Muscle of leg (tissue), 3 donors: ENCODE measurements at regions not wholly inside any gene's neighbourhood (a gene's known extent, or its start where the extent isn't known, plus 50 kb on each side); places are given as distances from the start of the nearest gene placed in this dataset.

ENCODE experiments used
- DNase-seq: peaks from one replicate; pipeline ENCODE4 v3.0.0; 2013
- H3K27ac ChIP-seq: one replicate; pipeline ENCODE4 v1.5.1; 2013; ENCODE audit warnings: mild to moderate bottlenecking, low read length, control low read depth
- H3K27me3 ChIP-seq: one replicate; pipeline ENCODE4 v1.6.1; 2013; ENCODE audit warnings: low read length; ENCODE audit not compliant: control insufficient read depth, insufficient read depth
- H3K36me3 ChIP-seq: one replicate; pipeline ENCODE4 v1.6.1; 2013; ENCODE audit warnings: low read length; ENCODE audit not compliant: control insufficient read depth, insufficient read depth
- H3K4me1 ChIP-seq: one replicate; pipeline ENCODE4 v1.6.1; 2013; ENCODE audit warnings: low read length; ENCODE audit not compliant: control insufficient read depth, insufficient read depth
- H3K4me3 ChIP-seq: one replicate; pipeline ENCODE4 v1.5.1; 2013; ENCODE audit warnings: low read length, control low read depth
- H3K9me3 ChIP-seq: replicated peaks from 2 replicates; pipeline ENCODE4 v1.6.1; 2013; ENCODE audit warnings: low read depth, low read length; ENCODE audit not compliant: control insufficient read depth
- WGBS: methylation state at CpG from one replicate; pipeline ENCODE4 v1.1.5; 2013; ENCODE audit warnings: missing lambda C conversion rate; ENCODE audit not compliant: insufficient coverage; 5-methylcytosine and 5-hydroxymethylcytosine counted together

DNA sequence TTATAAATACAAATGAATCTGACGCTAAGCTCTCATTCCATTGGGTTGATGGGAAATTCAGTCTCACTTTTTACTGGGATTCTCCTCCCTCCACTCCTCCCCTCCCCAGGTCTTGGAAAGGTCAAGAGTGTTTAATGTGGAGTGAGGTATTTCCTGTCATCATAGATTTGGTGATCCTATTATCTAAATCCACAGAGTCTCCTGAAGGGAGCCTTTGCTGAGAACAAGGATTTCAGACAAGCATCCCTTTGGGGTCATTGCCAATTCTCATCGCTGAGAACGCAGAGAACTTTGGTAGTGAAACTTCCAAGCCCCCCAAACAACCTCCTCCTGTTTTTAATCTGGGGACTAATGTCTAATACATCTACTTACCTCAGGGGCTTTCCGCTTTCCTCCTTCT is 297.9 kb downstream of the OTOL1 start:
- peak; percentile 86 for DNase-seq
- no peaks in the 10 kb centered on the region for H3K4me1 ChIP-seq
- H3K27me3 ChIP-seq: no peaks in the 10 kb centered on the region
- no peaks in the 10 kb centered on the region for H3K9me3 ChIP-seq
- WGBS: 15% methylated on average over 2 of the region's 4 CpGs
- no peak overlapping the region for H3K4me3 ChIP-seq
- peak overlapping the region; percentile 47 for H3K27ac ChIP-seq
- H3K36me3 ChIP-seq: no peaks in the 10 kb centered on the region

DNA sequence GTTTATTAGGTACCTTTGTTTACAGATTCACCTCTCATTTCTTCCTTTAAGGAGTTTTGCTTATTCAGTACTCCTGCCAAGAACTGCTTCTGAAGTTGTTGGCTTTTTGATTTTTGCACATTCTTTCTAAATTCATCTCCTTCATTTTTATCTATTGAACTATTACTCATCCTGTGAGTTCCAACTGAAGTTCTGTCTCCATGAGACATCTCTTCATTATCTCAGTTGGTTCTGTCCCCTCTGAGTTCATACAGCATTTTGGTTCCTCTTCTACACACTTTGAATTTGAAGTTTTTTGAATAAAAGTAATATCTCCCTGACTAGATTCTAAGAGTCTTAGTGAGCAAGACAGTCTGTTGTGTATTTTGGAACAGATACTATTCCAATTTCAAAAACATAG is 299.7 kb downstream of the OTOL1 start:
- H3K27ac ChIP-seq: no peak overlapping the region
- H3K9me3 ChIP-seq: peaks cover 3% of the 10 kb centered on the region
- H3K4me3 ChIP-seq: no peak overlapping the region
- H3K27me3 ChIP-seq: no peaks in the 10 kb centered on the region
- H3K36me3 ChIP-seq: no peaks in the 10 kb centered on the region
- no peaks in the 10 kb centered on the region for H3K4me1 ChIP-seq
- DNase-seq: no peak

DNA sequence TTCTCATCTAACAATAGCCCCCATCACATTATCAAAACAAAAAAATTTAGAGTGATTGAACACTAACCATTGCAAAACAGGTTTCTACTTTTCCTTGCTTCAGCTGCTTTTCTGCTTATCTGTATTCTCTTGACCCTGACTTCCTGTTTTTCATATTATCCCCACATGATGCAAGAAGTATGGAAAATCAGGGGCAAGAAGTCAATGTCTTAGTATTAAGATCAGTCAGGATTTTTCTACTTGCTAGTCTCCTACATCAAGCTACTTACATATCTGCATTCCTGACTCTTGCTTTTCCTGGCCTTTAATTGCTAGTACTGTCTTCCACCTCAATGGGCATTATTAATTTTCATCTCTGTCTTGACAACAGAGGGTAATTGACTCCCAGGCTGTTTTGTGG is 300.2 kb downstream of the OTOL1 start:
- DNase-seq: peak; percentile 22
- Histone ChIP-seq H3K27me3 (no peaks in the 10 kb centered on the region), H3K36me3 (no peaks in the 10 kb centered on the region), H3K9me3 (peaks cover 3% of the 10 kb centered on the region), H3K27ac (no peak overlapping the region), H3K4me1 (no peaks in the 10 kb centered on the region), H3K4me3 (no peak overlapping the region)

DNA sequence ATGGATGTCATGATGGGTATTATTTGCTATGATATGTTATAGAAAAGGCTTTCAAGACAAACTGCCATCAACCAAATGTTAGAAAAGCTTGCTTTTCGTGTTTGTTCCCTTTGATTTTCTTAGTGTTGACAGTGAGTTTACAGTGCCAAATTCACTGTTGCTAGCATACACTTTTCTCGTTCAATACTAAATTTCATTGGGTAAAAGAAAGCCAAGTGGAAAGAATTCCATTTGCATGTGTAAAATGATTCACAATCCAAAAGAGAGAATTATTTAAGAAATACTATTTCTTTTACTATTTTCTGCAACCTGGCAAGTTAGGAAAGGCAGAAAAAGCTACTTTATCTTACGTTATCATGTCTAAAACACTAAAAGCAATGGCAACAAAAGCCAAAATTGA is 301.4 kb downstream of the OTOL1 start:
- Histone ChIP-seq H3K9me3 (peaks cover 3% of the 10 kb centered on the region), H3K4me1 (no peaks in the 10 kb centered on the region), H3K27me3 (no peaks in the 10 kb centered on the region), H3K36me3 (no peaks in the 10 kb centered on the region), H3K27ac (no peak overlapping the region), H3K4me3 (no peak overlapping the region)
- peak; percentile 75 for DNase-seq
- no CpG with 5 or more reads among the region's 3 CpGs for WGBS

DNA sequence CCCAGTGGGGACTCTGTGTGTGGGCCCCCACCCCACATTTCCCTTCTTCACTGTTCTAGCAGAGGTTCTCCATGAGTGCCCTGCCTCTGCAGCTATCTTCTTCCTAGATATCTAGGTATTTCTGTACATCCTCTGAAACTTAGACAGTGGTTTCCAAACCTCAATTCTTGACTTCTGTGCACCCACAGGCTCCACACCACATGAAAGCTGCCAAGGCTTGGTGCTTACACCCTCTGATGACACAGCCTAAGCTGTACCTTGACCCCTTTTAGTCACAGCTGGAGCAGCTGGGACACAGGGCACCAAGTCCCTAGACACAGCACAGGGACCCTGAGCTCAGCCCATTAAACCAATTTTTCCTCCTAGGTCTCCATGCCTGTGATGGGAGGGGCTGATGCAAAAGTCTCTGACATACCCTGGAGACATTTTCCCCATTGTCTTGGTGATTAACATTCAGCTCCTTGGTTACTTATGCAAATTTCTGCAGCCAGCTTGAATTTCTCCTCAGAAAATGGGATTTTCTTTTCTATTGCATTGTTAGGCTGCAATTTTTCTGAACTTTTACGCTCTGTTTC is 304.5 kb downstream of the OTOL1 start:
- H3K4me1 ChIP-seq: no peaks in the 10 kb centered on the region
- no peak for DNase-seq
- WGBS: 50% methylated on average over 1 of the region's 1 CpG
- H3K9me3 ChIP-seq: peaks cover 3% of the 10 kb centered on the region
- H3K4me3 ChIP-seq: no peak overlapping the region
- no peaks in the 10 kb centered on the region for H3K36me3 ChIP-seq
- no peak overlapping the region for H3K27ac ChIP-seq
- no peaks in the 10 kb centered on the region for H3K27me3 ChIP-seq

DNA sequence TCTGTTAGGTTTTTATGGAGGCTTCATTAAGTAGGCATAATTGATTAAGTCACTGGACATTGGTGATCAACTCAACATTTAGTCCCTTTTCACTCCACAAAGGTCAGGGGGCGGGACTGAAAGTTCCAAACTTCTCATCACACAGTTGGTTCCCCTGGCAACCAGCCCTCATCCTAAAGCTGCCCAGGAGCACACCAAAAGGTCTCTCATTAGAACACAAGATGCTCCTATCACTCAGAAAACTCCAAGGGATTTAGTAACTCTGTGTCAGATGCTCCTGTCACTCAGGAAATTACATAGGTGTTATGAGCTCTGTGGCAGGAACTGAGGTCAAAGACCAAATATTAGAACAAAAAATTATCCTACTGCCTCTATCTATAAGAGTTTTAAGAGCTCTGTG is 321.5 kb downstream of the OTOL1 start:
- no peaks in the 10 kb centered on the region for H3K27me3 ChIP-seq
- H3K36me3 ChIP-seq: no peaks in the 10 kb centered on the region
- no peaks in the 10 kb centered on the region for H3K9me3 ChIP-seq
- no peak overlapping the region for H3K4me3 ChIP-seq
- H3K4me1 ChIP-seq: peaks cover 3% of the 10 kb centered on the region
- 86% methylated on average over 1 of the region's 1 CpG for WGBS
- DNase-seq: no peak
- H3K27ac ChIP-seq: no peak overlapping the region

DNA sequence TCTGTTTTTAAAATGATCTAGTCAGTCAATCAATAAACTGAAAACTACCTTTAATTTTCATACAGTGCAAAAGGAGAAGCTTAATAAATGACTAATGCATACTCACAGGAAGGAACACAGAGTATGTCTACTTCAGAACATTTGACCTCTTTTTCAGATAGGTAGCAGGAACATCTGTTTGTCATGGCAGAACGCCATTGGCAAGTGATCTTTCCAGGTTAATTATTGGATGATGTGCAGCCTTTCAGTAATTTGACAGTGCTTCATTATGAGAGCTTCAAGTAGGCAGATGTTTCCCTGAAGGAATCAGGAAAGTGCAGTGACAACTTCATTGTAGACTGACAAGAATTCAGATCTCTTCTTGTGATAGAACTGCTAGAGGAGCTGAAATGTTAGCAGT is 325.0 kb downstream of the OTOL1 start:
- peak; percentile 5 for DNase-seq
- no peak overlapping the region for H3K27ac ChIP-seq
- WGBS: 20% methylated on average over 1 of the region's 1 CpG
- H3K36me3 ChIP-seq: no peaks in the 10 kb centered on the region
- no peaks in the 10 kb centered on the region for H3K9me3 ChIP-seq
- H3K4me1 ChIP-seq: peaks cover 3% of the 10 kb centered on the region
- no peaks in the 10 kb centered on the region for H3K27me3 ChIP-seq
- no peak overlapping the region for H3K4me3 ChIP-seq

DNA sequence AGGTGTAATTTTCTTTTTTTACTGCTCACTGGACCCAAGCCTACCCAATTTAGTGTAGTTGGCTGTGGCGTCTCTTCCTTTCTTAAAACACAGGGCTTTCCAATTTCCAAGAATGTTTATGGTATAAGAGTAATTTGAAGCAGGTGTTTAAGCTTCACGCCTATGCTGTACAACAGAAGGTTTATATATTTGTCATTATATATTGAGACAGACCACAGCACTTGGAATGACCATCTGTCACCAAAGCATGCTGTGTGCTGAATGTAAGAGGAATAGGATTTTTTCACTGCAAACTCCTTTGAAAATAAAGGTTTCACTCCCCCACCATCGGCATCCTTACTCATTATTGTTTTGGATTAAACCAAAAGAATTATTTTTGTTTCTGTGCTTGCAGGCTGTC is 325.7 kb downstream of the OTOL1 start:
- peaks cover 3% of the 10 kb centered on the region for H3K4me1 ChIP-seq
- no peaks in the 10 kb centered on the region for H3K36me3 ChIP-seq
- H3K4me3 ChIP-seq: no peak overlapping the region
- no peaks in the 10 kb centered on the region for H3K9me3 ChIP-seq
- peak; percentile 43 for DNase-seq
- no CpG with 5 or more reads among the region's 3 CpGs for WGBS
- no peaks in the 10 kb centered on the region for H3K27me3 ChIP-seq
- peak overlapping the region; percentile 23 for H3K27ac ChIP-seq

DNA sequence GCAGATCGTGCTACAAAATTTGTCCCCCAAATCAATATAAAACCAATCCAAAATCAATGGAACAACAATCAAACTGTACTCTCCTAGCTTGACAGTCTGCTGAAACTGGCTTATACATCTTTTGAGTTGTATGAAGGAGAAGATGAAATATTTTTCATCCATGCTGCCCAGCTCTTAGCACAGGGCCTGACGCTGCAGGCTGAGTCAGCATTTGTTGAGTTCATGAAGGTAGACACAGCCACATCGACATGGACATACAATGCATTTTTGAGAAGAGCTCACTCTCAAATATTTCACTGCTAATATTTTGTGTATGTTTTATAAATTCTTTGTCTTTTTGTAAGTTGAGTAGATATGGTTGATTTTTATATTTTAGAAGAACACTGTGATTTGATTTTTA is 327.3 kb downstream of the OTOL1 start:
- Histone ChIP-seq H3K4me3 (no peak overlapping the region), H3K27me3 (no peaks in the 10 kb centered on the region), H3K27ac (no peak overlapping the region), H3K4me1 (peaks cover 3% of the 10 kb centered on the region), H3K9me3 (no peaks in the 10 kb centered on the region), H3K36me3 (no peaks in the 10 kb centered on the region)
- no CpG with 5 or more reads among the region's 3 CpGs for WGBS
- no peak for DNase-seq

DNA sequence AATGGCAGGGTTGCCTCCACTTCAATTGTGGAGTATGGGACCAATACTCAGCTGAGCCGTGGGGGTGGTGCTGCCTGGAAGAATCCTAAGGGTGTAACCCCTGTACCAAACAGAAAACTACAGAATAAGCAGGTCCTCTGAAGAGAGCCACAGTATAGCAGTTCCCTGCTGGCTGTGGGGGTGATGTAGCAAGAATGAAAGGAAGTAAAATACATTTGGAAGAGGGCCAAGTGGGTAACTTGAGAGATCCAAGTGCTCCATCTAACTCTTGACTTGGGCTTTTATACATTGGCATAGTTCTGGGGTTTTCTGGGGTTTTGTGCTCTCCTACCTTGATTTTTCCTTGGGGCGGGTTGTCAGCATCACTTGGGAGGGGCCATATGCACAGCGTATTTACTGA is 341.4 kb downstream of the OTOL1 start:
- no peaks in the 10 kb centered on the region for H3K9me3 ChIP-seq
- no peaks in the 10 kb centered on the region for H3K27me3 ChIP-seq
- no peak overlapping the region for H3K4me3 ChIP-seq
- no peaks in the 10 kb centered on the region for H3K36me3 ChIP-seq
- H3K4me1 ChIP-seq: no peaks in the 10 kb centered on the region
- H3K27ac ChIP-seq: no peak overlapping the region
- DNase-seq: no peak
- WGBS: 94% methylated on average over 2 of the region's 3 CpGs

DNA sequence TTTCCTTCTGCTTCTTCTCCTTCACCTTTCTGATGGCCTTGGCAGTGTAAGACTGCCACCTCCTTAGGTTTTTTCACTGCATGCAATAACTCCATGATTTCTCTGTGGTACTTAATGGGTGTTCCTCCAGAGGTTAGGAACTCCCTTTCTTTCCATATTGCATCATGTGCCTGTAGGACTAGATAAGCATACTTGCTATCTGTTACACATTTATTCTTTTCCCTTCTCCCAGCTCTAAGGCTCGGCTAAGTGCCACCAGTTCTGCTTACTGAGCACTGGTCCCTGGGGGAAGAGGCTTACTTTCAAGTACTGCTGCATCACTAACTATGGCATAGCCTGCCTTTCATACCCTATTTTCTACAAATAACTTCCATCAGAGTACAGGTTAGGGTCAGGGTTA is 351.8 kb downstream of the OTOL1 start:
- Histone ChIP-seq H3K36me3 (no peaks in the 10 kb centered on the region), H3K27me3 (no peaks in the 10 kb centered on the region), H3K27ac (no peak overlapping the region), H3K4me1 (no peaks in the 10 kb centered on the region), H3K9me3 (no peaks in the 10 kb centered on the region), H3K4me3 (no peak overlapping the region)
- 60% methylated on average over 1 of the region's 1 CpG for WGBS
- no peak for DNase-seq
